DND-41 (cell line): ENCODE measurements at regions not wholly inside any gene's neighbourhood (a gene's known extent, or its start where the extent isn't known, plus 50 kb on each side); places are given as distances from the start of the nearest gene placed in this dataset.

Source experiments
- ATAC-seq: fragments of 200-7000 bp; cut with Tn5 transposase; 3 replicates; pipeline ENCODE4 v1.9.1; 2021; ENCODE audit warnings: low read depth; ENCODE audit not compliant: insufficient read depth
- DNase-seq: peaks from one replicate; pipeline ENCODE4 v3.0.0-alpha.2; 2020
- H2AFZ ChIP-seq: 2 replicates; pipeline ENCODE4 v1.6.0; 2012; ENCODE audit warnings: low read depth, low read length
- H3K27ac ChIP-seq: 2 replicates; pipeline ENCODE4 v1.5.1; 2012; ENCODE audit warnings: low read length, inconsistent platforms
- H3K27me3 ChIP-seq: fragments of 200-600 bp; sonication (generic); 2 replicates; pipeline ENCODE4 v1.6.0; 2012; ENCODE audit warnings: low read length, mild to moderate bottlenecking, inconsistent platforms; ENCODE audit not compliant: insufficient read depth, poor library complexity
- H3K36me3 ChIP-seq: 2 replicates; pipeline ENCODE4 v1.5.1; 2012; ENCODE audit warnings: low read length, inconsistent platforms; ENCODE audit not compliant: insufficient read depth
- H3K4me1 ChIP-seq: 2 replicates; pipeline ENCODE4 v1.5.1; 2012; ENCODE audit warnings: mild to moderate bottlenecking, low read length; ENCODE audit not compliant: insufficient read depth
- H3K4me2 ChIP-seq: 2 replicates; pipeline ENCODE4 v1.6.0; 2012; ENCODE audit warnings: mild to moderate bottlenecking, moderate library complexity, low read length, inconsistent platforms; ENCODE audit not compliant: insufficient read depth
- H3K4me3 ChIP-seq, 2 experiments: fragments of 200-600 bp in 1 of 2; shearing (Covaris generic) in 1 of 2; 2 replicates each; pipeline ENCODE4 v1.5.1; 2012 to 2016; ENCODE audit warnings: inconsistent platforms in 2 of 2, low read length in 2 of 2, mild to moderate bottlenecking in 2 of 2, low read depth in 1 of 2, moderate library complexity in 1 of 2
- H3K79me2 ChIP-seq: 2 replicates; pipeline ENCODE4 v1.6.0; 2012; ENCODE audit warnings: low read length, inconsistent platforms; ENCODE audit not compliant: insufficient read depth
- H3K9ac ChIP-seq: 2 replicates; pipeline ENCODE4 v1.6.0; 2012; ENCODE audit warnings: low read depth, mild to moderate bottlenecking, inconsistent platforms, low read length, moderate library complexity
- H3K9me3 ChIP-seq: 2 replicates; pipeline ENCODE4 v1.5.1; 2012; ENCODE audit warnings: low read length, moderate library complexity, mild to moderate bottlenecking, inconsistent platforms; ENCODE audit not compliant: insufficient read depth, severe bottlenecking
- H4K20me1 ChIP-seq: 2 replicates; pipeline ENCODE4 v1.6.0; 2012; ENCODE audit warnings: low read length; ENCODE audit not compliant: insufficient read depth
- EZH2 ChIP-seq: IDR thresholded peaks from 3 replicates; pipeline ENCODE4 v1.6.1; 2012; ENCODE audit warnings: borderline replicate concordance, low read depth, mild to moderate bottlenecking, moderate library complexity, low read length, inconsistent platforms; ENCODE audit not compliant: severe bottlenecking
- TF ChIP-seq, protein P1 (sequence below): IDR thresholded peaks from 2 replicates; pipeline ENCODE4 v1.5.1; 2012; ENCODE audit warnings: borderline replicate concordance, low read length, moderate library complexity, mild to moderate bottlenecking; ENCODE audit not compliant: poor library complexity, severe bottlenecking; ENCODE audit errors: extremely low read depth

DNA sequence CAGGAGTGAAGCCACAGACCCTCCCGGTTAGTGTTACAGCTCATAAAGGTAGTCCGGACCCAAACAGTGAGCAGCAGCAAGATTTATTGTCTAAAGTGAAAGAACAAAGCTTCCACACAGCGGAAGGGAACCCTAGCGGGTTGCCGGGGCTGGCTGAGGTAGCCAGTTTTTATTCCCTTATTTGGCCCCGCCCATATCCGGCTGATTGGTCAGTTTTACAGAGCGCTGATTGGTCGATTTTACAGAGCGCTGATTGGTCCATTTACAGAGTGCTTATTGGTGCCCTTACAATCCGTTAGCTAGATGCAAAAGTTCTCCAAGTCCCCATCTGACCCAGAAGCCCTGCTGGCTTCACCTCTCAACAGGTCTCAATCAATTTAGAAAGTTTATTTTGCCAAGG is 126.0 kb upstream of the RFC3 start:
- H3K27me3 ChIP-seq = no peaks in the 10 kb centered on the region
- ATAC-seq (no peak), DNase-seq (no peak)
- H3K27ac ChIP-seq = no peak overlapping the region
- no peak overlapping the region for H2AFZ ChIP-seq
- no peaks in the 10 kb centered on the region for H3K79me2 ChIP-seq
- no peaks in the 10 kb centered on the region for H3K36me3 ChIP-seq
- H4K20me1 ChIP-seq = no peaks in the 10 kb centered on the region
- no peak overlapping the region for H3K4me3 ChIP-seq
- no peak overlapping the region for H3K4me2 ChIP-seq
- no peaks in the 10 kb centered on the region for H3K9me3 ChIP-seq
- TF ChIP-seq, protein P1, sequence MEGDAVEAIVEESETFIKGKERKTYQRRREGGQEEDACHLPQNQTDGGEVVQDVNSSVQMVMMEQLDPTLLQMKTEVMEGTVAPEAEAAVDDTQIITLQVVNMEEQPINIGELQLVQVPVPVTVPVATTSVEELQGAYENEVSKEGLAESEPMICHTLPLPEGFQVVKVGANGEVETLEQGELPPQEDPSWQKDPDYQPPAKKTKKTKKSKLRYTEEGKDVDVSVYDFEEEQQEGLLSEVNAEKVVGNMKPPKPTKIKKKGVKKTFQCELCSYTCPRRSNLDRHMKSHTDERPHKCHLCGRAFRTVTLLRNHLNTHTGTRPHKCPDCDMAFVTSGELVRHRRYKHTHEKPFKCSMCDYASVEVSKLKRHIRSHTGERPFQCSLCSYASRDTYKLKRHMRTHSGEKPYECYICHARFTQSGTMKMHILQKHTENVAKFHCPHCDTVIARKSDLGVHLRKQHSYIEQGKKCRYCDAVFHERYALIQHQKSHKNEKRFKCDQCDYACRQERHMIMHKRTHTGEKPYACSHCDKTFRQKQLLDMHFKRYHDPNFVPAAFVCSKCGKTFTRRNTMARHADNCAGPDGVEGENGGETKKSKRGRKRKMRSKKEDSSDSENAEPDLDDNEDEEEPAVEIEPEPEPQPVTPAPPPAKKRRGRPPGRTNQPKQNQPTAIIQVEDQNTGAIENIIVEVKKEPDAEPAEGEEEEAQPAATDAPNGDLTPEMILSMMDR = no peak
- TF ChIP-seq EZH2 = no peak
- no peaks in the 10 kb centered on the region for H3K4me1 ChIP-seq
- no peak overlapping the region for H3K9ac ChIP-seq

DNA sequence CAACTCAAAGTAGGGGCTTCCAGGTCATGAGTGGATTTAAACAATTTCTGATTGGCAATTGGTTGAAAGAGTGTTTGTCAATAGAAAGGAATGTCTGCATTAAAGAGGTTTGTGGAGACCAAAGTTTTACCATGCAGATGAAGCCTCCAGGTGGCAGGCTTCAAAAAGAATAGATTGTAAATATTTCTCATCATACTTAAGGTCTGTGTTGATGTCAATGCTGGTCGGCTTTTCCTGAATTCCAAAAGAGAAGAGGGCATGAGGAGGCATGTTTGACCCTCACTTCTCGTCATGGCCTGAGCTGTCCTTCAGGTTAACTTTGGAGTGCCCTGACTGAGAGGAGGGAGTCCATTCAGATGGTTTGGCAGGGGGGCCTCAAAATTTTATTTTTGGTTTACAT is 125.4 kb upstream of the RFC3 start:
- no peak for ATAC-seq
- H3K36me3 ChIP-seq = no peaks in the 10 kb centered on the region
- TF ChIP-seq, protein P1 = no peak
- TF ChIP-seq EZH2 = no peak
- H3K9me3 ChIP-seq = no peaks in the 10 kb centered on the region
- no peaks in the 10 kb centered on the region for H3K4me1 ChIP-seq
- no peak overlapping the region for H3K4me2 ChIP-seq
- no peak overlapping the region for H3K9ac ChIP-seq
- no peaks in the 10 kb centered on the region for H3K79me2 ChIP-seq
- DNase-seq = no peak
- no peak overlapping the region for H3K27ac ChIP-seq
- H3K4me3 ChIP-seq = no peak overlapping the region
- no peak overlapping the region for H2AFZ ChIP-seq
- H4K20me1 ChIP-seq = no peaks in the 10 kb centered on the region
- no peaks in the 10 kb centered on the region for H3K27me3 ChIP-seq

DNA sequence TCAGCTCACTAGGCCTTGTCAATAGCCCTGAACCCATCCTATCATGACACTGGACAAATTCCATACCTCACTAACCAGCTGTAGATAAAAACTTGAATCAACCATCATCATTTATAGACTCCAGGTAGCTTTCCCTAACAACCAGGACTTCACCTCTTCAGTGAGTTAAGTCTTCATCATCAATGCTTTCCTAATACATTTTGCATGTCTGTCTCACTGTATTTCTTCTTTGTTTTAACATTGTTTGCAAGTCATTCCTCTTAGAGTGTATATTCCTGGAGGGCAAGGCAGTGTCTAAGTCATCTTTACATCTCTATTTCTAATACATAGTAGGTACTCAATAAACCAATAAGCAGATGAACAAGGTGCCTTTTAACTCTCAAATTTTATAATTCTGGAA is 123.4 kb upstream of the RFC3 start:
- no peaks in the 10 kb centered on the region for H4K20me1 ChIP-seq
- no peak overlapping the region for H2AFZ ChIP-seq
- no peak overlapping the region for H3K9ac ChIP-seq
- TF ChIP-seq EZH2 = no peak
- TF ChIP-seq, protein P1 = no peak
- no peaks in the 10 kb centered on the region for H3K4me1 ChIP-seq
- H3K36me3 ChIP-seq = no peaks in the 10 kb centered on the region
- ATAC-seq (no peak), DNase-seq (no peak)
- H3K9me3 ChIP-seq = no peaks in the 10 kb centered on the region
- no peak overlapping the region for H3K27ac ChIP-seq
- H3K27me3 ChIP-seq = no peaks in the 10 kb centered on the region
- H3K79me2 ChIP-seq = no peaks in the 10 kb centered on the region
- no peak overlapping the region for H3K4me3 ChIP-seq
- H3K4me2 ChIP-seq = no peak overlapping the region

DNA sequence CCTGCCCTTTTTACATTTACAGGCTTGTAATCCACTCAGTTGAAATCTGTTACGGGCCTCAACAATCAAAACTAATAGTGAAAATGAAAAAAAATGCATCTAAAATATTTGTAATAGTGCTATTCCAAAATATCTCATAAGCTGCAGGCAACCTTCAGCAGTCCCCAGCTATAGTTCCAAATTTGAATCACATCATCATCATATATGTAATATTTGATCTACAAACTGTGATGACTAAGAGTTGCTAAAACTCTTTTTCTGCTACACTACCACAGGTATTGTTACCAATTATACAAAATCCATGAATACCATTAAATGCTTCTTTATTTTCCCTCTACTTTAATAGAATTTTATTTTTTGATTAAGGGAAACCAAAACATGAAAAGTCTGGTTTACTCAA is 121.4 kb upstream of the RFC3 start:
- no peak overlapping the region for H2AFZ ChIP-seq
- TF ChIP-seq EZH2 = no peak
- TF ChIP-seq, protein P1 = no peak
- ATAC-seq (no peak), DNase-seq (no peak)
- H3K9me3 ChIP-seq = no peaks in the 10 kb centered on the region
- no peaks in the 10 kb centered on the region for H4K20me1 ChIP-seq
- no peak overlapping the region for H3K27ac ChIP-seq
- no peaks in the 10 kb centered on the region for H3K36me3 ChIP-seq
- no peak overlapping the region for H3K4me3 ChIP-seq
- H3K4me1 ChIP-seq = no peaks in the 10 kb centered on the region
- no peaks in the 10 kb centered on the region for H3K79me2 ChIP-seq
- no peak overlapping the region for H3K9ac ChIP-seq
- no peaks in the 10 kb centered on the region for H3K27me3 ChIP-seq
- no peak overlapping the region for H3K4me2 ChIP-seq
